OCI-LY1 (cell line): ENCODE measurements at regions not wholly inside any gene's neighbourhood (a gene's known extent, or its start where the extent isn't known, plus 50 kb on each side); places are given as distances from the start of the nearest gene placed in this dataset.

ENCODE experiments used
- H2AFZ ChIP-seq: fragments of 200-600 bp; sonication (generic), shearing (Covaris generic); 2 replicates; pipeline ENCODE4 v1.6.0; 2014; ENCODE audit warnings: antibody characterized with exemption, mild to moderate bottlenecking, low read length
- H3F3A ChIP-seq: fragments of 200-600 bp; sonication (generic), shearing (Covaris generic); 2 replicates; pipeline ENCODE4 v1.6.0; 2014; ENCODE audit warnings: mild to moderate bottlenecking, antibody characterized with exemption, low read length, moderate library complexity; ENCODE audit not compliant: insufficient read depth
- H3K27ac ChIP-seq: fragments of 200-600 bp; sonication (generic); 2 replicates; pipeline ENCODE4 v1.5.1; 2014; ENCODE audit warnings: low read length, mixed run types, mild to moderate bottlenecking, low read depth; ENCODE audit not compliant: poor library complexity, severe bottlenecking
- H3K27me3 ChIP-seq: fragments of 200-600 bp; sonication (generic); 2 replicates; pipeline ENCODE4 v1.6.0; 2014; ENCODE audit warnings: antibody characterized with exemption, mild to moderate bottlenecking, low read length, moderate library complexity; ENCODE audit not compliant: insufficient read depth
- H3K36me3 ChIP-seq: fragments of 200-600 bp; sonication (generic); 2 replicates; pipeline ENCODE4 v1.6.1; 2014; ENCODE audit warnings: mild to moderate bottlenecking, antibody characterized with exemption, low read length, moderate library complexity, mixed read lengths; ENCODE audit not compliant: insufficient read depth
- H3K4me1 ChIP-seq: fragments of 200-600 bp; sonication (generic); 2 replicates; pipeline ENCODE4 v1.5.1; 2014; ENCODE audit warnings: mild to moderate bottlenecking, low read length, moderate library complexity; ENCODE audit not compliant: insufficient read depth, severe bottlenecking
- H3K4me2 ChIP-seq: fragments of 200-600 bp; sonication (generic), shearing (Covaris generic); 2 replicates; pipeline ENCODE4 v1.6.1; 2014; ENCODE audit warnings: low read length
- H3K4me3 ChIP-seq: fragments of 200-600 bp; sonication (generic); 2 replicates; pipeline ENCODE4 v1.5.1; 2014; ENCODE audit warnings: low read length, low read depth, mild to moderate bottlenecking, mixed read lengths; ENCODE audit not compliant: poor library complexity, severe bottlenecking
- H3K79me2 ChIP-seq: fragments of 200-600 bp; shearing (Covaris generic); 2 replicates; pipeline ENCODE4 v1.6.1; 2016; ENCODE audit warnings: mixed run types, low read length, mixed read lengths; ENCODE audit not compliant: insufficient read depth
- H3K9ac ChIP-seq: fragments of 200-600 bp; sonication (generic), shearing (Covaris generic); 2 replicates; pipeline ENCODE4 v1.6.1; 2014; ENCODE audit warnings: mild to moderate bottlenecking, low read length, mixed read lengths
- H3K9me2 ChIP-seq: fragments of 200-600 bp; sonication (generic), shearing (Covaris generic); 2 replicates; pipeline ENCODE4 v1.6.1; 2014; ENCODE audit warnings: low read depth, mild to moderate bottlenecking, low read length, mixed read lengths
- H3K9me3 ChIP-seq: fragments of 200-600 bp; shearing (Covaris generic); 2 replicates; pipeline ENCODE4 v1.6.1; 2014; ENCODE audit warnings: low read length, mixed read lengths
- H4K20me1 ChIP-seq: fragments of 200-600 bp; sonication (generic), shearing (Covaris generic); 2 replicates; pipeline ENCODE4 v1.6.0; 2016; ENCODE audit warnings: mild to moderate bottlenecking, low read length; ENCODE audit not compliant: insufficient read depth
- CTCF ChIP-seq: fragments of 200-600 bp; sonication (generic), shearing (Covaris generic); IDR thresholded peaks from 2 replicates; pipeline ENCODE4 v1.5.1; 2017; ENCODE audit warnings: mild to moderate bottlenecking, antibody characterized with exemption, low read length, moderate library complexity, mixed read lengths
- EZH2 ChIP-seq: fragments of 200-600 bp; sonication (generic), shearing (Covaris generic); IDR thresholded peaks from 2 replicates; pipeline ENCODE4 v1.8.0; 2017; ENCODE audit warnings: borderline replicate concordance, mixed run types, mild to moderate bottlenecking, antibody characterized with exemption, low read length, moderate library complexity, mixed read lengths

GRCh38 chr1:95650631-95651030 lies 416.6 kb downstream of the RWDD3 start:
- TF ChIP-seq EZH2, result no peak
- no peak for TF ChIP-seq CTCF
- Histone ChIP-seq H3K4me3 (no peak overlapping the region), H3K9me2 (no peaks in the 10 kb centered on the region), H3K79me2 (no peaks in the 10 kb centered on the region), H3K4me2 (no peak overlapping the region), H3K9me3 (no peaks in the 10 kb centered on the region), H3K27ac (no peak overlapping the region), H3F3A (no peaks in the 10 kb centered on the region), H4K20me1 (no peaks in the 10 kb centered on the region), H3K36me3 (no peaks in the 10 kb centered on the region), H3K4me1 (no peaks in the 10 kb centered on the region), H3K9ac (no peak overlapping the region), H2AFZ (no peak overlapping the region), H3K27me3 (no peaks in the 10 kb centered on the region)

- H3K27me3 ChIP-seq, result no peaks in the 10 kb centered on the region
- H3K9ac ChIP-seq, result no peak overlapping the region
- H3F3A ChIP-seq, result no peaks in the 10 kb centered on the region
- no peak overlapping the region for H3K4me2 ChIP-seq
- H3K79me2 ChIP-seq, result no peaks in the 10 kb centered on the region
- H3K4me1 ChIP-seq, result no peaks in the 10 kb centered on the region
- no peaks in the 10 kb centered on the region for H3K9me2 ChIP-seq
- no peak overlapping the region for H3K4me3 ChIP-seq
- H3K9me3 ChIP-seq, result no peaks in the 10 kb centered on the region
- no peaks in the 10 kb centered on the region for H3K36me3 ChIP-seq
- TF ChIP-seq EZH2 (no peak), CTCF (no peak)
- no peak overlapping the region for H3K27ac ChIP-seq
- no peak overlapping the region for H2AFZ ChIP-seq
- H4K20me1 ChIP-seq, result no peaks in the 10 kb centered on the region
These were observed 418.5 kb downstream of the RWDD3 start for GRCh38 chr1:95652423-95652965.

- H3K9ac ChIP-seq, result no peak overlapping the region
- H2AFZ ChIP-seq, result no peak overlapping the region
- no peaks in the 10 kb centered on the region for H3K9me2 ChIP-seq
- no peaks in the 10 kb centered on the region for H3K27me3 ChIP-seq
- H3K79me2 ChIP-seq, result no peaks in the 10 kb centered on the region
- TF ChIP-seq EZH2 (no peak), CTCF (no peak)
- no peaks in the 10 kb centered on the region for H3K4me1 ChIP-seq
- no peaks in the 10 kb centered on the region for H3K9me3 ChIP-seq
- no peaks in the 10 kb centered on the region for H3F3A ChIP-seq
- no peak overlapping the region for H3K27ac ChIP-seq
- no peak overlapping the region for H3K4me3 ChIP-seq
- H4K20me1 ChIP-seq, result no peaks in the 10 kb centered on the region
- H3K36me3 ChIP-seq, result no peaks in the 10 kb centered on the region
- no peak overlapping the region for H3K4me2 ChIP-seq
These were observed 419.6 kb downstream of the RWDD3 start for GRCh38 chr1:95653618-95654017.
